ENCODE measurements at regions not wholly inside any gene's neighbourhood (a gene's known extent, or its start where the extent isn't known, plus 50 kb on each side); places are given as distances from the start of the nearest gene placed in this dataset.

GRCh38 chr1:57798543-57798942, 374.7 kb upstream of the DAB1 start:
- no peaks in the 10 kb centered on the region for H3K9me3 ChIP-seq
- H3K4me1 ChIP-seq: no peaks in the 10 kb centered on the region
- H3K27ac ChIP-seq: no peak overlapping the region
- no peaks in the 10 kb centered on the region for H3K27me3 ChIP-seq
- H3K36me3 ChIP-seq: no peaks in the 10 kb centered on the region
- no peak for TF ChIP-seq POLR2A (IDR thresholded peaks at IDR 0.05)
- TF ChIP-seq CTCF (IDR thresholded peaks at IDR 0.05): no peak
- H3K4me3 ChIP-seq: no peak overlapping the region
- no peak for DNase-seq

DNA sequence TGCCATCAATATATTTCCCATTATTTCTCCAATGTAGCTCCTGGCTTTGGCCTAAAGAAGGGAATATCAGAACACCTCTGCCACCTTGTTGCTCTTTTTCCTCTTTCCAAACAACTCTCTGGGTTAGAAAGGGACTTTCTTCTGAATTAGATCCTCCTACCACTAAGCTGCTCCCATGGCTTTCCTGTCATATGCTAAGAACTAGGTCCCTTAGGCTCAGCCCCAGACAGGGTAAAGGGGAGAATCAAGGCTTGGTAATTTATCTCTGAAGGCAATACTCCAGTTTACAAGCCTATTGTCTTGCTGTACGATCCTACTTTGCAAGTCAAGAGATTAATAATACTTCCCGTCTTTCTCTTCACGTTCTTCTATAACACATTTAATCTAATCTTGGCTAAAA, 373.2 kb upstream of the DAB1 start:
- no peaks in the 10 kb centered on the region for H3K36me3 ChIP-seq
- TF ChIP-seq CTCF (IDR thresholded peaks at IDR 0.05): no peak
- no peak for TF ChIP-seq POLR2A (IDR thresholded peaks at IDR 0.05)
- no peaks in the 10 kb centered on the region for H3K9me3 ChIP-seq
- no peak for DNase-seq
- no peak overlapping the region for H3K4me3 ChIP-seq
- no peaks in the 10 kb centered on the region for H3K27me3 ChIP-seq
- no peaks in the 10 kb centered on the region for H3K4me1 ChIP-seq
- H3K27ac ChIP-seq: no peak overlapping the region

DNA sequence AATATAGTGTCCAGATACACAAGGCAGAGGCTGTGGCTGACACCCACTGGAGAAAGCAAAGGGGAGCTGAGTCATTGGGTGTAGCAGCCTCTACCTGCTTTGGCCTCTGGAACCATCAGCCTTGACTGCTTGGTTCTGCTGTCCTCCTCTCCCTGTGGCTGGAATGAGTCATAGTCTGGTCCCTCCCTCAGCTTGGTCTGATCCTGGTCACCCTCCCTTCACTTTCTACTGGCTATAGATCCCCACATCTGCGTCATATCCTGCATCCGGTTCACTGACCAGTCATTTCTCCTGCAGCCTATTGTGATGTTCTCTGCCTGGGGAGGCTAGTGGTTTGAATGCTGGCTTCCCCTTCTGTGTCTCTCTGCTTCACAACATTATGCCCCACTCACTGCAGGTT, 372.8 kb upstream of the DAB1 start:
- Histone ChIP-seq H3K36me3 (no peaks in the 10 kb centered on the region), H3K27ac (no peak overlapping the region), H3K4me3 (no peak overlapping the region), H3K9me3 (no peaks in the 10 kb centered on the region), H3K4me1 (no peaks in the 10 kb centered on the region), H3K27me3 (no peaks in the 10 kb centered on the region)
- no peak for DNase-seq
- TF ChIP-seq POLR2A (IDR thresholded peaks at IDR 0.05) (no peak), CTCF (IDR thresholded peaks at IDR 0.05) (no peak)

DNA sequence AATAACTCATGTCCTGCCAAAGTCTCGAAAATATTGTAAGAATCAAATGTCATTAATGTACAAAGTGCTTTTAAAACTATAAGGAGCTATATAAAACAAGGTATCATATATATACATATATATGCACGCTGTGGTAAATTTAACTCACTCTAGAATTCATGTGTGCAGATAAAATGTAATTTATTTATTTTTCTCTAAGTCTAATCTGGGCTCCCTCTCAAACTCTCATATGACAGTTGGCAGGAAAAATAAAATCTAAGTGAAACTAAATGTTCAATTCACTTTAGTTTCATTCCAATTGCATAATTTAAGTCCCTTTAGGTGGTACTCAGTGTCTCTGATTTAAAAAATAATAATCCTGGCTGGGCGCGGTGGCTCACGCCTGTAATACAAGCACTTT, 372.0 kb upstream of the DAB1 start:
- Histone ChIP-seq H3K27me3 (no peaks in the 10 kb centered on the region), H3K27ac (no peak overlapping the region), H3K4me1 (no peaks in the 10 kb centered on the region), H3K36me3 (no peaks in the 10 kb centered on the region), H3K4me3 (no peak overlapping the region), H3K9me3 (no peaks in the 10 kb centered on the region)
- DNase-seq: no peak
- TF ChIP-seq POLR2A (IDR thresholded peaks at IDR 0.05): no peak
- no peak for TF ChIP-seq CTCF (IDR thresholded peaks at IDR 0.05)

- DNase-seq: no peak
- Histone ChIP-seq H3K27me3 (no peaks in the 10 kb centered on the region), H3K36me3 (no peaks in the 10 kb centered on the region), H3K4me3 (no peak overlapping the region), H3K4me1 (no peaks in the 10 kb centered on the region), H3K27ac (no peak overlapping the region), H3K9me3 (no peaks in the 10 kb centered on the region)
- TF ChIP-seq CTCF (IDR thresholded peaks at IDR 0.05) (no peak), POLR2A (IDR thresholded peaks at IDR 0.05) (no peak)
Measured at GRCh38 chr1:57794078-57794477, 370.2 kb upstream of the DAB1 start.

DNA sequence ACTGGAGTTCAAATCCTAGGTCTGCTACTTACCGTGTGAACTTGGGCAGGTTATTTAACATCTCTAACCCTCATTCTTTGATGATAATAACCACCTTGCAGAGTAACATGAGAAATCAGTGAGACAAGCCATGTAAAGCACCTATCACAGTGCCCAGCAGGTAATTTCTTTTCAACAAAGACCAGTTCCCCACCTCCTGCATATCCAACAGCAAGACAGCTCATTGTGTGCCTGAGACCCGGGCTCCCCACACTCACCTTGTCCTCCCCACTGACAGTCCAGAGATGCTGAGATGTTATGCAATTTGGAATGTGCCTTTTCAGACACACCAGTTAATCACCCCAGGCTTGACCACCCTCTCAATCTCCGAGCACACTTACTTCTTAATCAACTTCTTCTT, 367.6 kb upstream of the DAB1 start:
- no peak for TF ChIP-seq CTCF (IDR thresholded peaks at IDR 0.05)
- no peak for TF ChIP-seq POLR2A (IDR thresholded peaks at IDR 0.05)
- no peak for DNase-seq
- Histone ChIP-seq H3K27me3 (no peaks in the 10 kb centered on the region), H3K27ac (no peak overlapping the region), H3K9me3 (no peaks in the 10 kb centered on the region), H3K36me3 (no peaks in the 10 kb centered on the region), H3K4me3 (no peak overlapping the region), H3K4me1 (no peaks in the 10 kb centered on the region)

Measured in Peyer's patch (tissue), 4 donors.